ENCODE measurements at regions not wholly inside any gene's neighbourhood (a gene's known extent, or its start where the extent isn't known, plus 50 kb on each side); places are given as distances from the start of the nearest gene placed in this dataset.

DNA sequence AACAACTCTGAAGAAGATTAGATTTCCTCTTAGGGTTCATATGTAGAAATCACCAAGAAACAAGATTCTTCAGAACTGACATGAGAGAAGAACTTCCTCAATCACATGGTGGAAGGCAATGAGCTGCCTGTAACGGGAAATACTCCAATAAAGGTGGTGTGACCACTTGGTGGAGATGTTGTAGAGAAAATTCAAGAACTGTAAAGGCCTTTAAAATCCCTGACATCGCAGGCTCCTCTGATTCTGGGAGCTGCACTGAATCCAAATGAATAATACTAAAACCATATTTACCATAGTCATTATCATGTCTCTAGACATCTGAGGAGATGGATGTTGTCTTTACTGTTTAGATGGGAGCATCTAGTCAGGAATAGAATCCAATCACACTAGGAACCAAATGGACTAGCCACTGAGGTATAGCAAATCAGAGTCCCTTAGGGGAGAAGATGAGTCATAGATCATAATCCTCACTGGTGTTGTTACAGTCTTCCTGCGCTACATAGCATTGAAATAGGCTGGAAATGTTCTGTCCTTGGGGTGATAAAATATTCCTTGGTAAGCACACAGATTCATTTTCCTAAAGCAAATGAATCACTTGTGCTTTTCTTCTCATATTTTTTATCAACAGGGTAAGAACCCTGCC, 321.6 kb upstream of the TENM4 start:
- DNase-seq: peak; percentile 45

DNA sequence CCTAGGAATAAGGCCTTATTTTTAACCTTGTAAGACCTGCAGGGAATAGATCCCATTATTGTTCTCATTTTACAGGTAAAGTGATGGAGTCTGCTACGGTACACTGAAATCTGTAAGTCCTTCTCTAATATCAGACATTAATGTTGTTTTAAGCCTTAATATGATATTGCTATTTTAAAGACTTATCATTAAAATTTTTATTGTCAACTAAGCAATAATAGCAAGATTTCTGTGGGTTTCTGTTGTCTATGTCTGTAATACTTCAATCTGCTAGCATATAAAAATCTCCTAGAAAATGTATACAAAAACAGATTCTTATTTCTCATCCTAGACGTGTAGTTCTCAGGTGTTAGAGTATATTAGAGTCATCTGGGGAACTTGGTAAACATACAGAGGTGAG, 317.5 kb upstream of the TENM4 start:
- DNase-seq: no peak

DNA sequence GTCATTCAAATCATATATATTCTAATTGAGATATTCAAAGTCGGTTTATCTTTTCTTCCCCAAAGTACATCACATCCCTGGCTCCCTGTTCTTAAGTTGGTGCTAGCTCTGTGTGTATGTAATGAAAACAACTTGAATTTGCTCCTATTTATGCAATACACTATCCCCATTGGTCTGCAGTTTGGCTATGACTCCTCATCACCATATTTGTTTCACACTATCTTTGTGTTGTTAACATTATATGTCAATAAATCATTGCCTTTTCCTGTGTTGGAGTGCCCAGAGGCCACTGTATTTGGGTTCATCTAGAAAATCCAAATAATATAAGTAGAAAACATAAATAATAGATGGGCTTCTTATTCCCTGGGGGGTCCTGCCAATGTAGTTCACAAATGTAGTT, 306.6 kb upstream of the TENM4 start:
- no peak for DNase-seq

DNA sequence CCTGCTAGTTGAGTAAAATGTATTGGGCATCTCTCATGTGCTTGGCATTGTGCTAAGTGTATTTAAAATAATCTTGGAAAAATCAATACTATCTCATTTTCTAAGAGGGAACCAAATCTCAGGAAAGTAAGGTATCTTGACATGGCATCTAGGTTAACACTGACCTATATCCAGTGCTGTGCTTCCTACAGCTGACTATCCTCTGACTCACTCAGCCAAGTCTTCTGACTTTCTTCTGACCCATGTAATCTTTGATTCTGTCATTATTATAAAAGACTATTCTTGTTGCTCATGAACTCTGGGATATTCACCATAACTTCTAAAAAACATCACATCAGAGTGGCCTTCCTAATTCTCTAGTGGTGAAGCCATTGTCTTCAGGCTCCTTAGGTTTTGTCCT, 304.1 kb upstream of the TENM4 start:
- DNase-seq: no peak

DNA sequence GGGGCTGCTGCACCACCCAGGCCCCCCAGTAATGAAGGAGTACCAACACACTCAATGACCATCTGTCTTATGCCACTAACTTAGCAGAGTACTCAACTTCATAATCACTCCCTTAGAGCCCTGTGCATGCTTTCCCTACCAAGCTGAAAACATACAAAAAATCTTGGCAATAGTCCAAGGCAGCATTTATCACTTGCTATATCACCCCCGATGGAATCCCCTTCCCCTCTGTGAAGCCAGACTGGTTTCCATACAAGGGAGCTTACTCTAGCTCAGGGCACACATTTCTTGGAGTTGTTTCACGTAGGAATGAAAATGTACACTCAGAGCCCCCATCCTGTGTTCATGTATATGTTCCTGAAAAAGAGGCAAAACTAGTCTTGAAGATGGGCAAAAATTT, 301.3 kb upstream of the TENM4 start:
- DNase-seq: no peak

DNA sequence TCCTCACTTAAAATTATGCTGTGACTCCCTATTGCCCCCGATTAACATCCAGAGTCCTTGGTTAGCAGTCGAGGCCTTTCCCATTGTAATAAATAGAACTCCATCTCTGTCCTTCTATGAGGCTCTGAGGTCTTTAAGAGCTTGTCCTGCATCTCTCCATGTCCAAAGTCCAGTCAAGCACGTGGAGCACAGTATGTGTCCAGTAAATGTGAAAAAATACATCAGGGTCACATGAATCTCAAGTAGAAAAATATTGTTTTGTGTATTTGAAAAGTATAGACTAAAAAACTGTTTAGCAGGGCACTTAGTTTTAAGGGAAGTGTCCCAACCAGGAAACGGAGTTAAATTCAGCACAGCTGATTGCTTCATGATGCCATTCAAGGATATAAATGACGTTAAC, 298.8 kb upstream of the TENM4 start:
- DNase-seq: no peak

DNA sequence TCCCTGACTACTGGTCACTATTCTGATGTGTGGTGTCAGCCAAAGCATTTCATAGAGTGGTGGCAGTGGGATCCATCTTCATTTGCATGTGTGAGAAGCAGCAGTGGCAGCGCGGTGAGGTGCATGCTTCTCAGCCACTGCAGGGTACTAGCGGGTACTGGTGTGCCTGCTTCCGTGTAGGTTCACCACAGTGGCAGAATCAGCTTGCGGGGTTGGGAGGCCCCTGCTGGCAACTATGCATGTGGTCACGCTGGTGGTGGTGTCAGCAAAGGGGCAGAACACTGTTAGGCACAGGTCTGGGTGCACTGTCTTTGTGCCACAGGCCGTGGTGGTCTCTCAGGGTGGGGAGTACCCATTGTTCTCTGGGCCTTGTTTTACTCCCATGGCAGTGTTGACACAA, 286.4 kb upstream of the TENM4 start:
- no peak for DNase-seq

DNA sequence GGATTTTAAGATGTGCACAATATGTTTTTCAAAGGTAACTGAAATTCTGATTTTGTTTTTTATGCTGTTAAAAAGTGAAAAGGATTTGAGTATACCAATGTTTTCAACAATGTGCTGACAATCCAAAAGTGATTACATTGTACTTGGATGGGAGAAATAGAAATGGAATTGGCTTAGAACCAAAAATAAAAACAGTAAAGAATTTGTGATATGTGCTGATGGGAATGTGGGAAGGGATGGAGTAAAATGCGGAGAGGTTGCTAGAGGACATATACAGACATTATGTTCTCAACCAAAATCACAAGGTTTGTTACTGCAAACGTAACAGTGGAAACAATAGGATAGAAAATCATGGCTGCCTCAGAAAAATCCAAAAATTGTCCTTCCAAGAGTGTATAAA, 279.3 kb upstream of the TENM4 start:
- no peak for DNase-seq

DNA sequence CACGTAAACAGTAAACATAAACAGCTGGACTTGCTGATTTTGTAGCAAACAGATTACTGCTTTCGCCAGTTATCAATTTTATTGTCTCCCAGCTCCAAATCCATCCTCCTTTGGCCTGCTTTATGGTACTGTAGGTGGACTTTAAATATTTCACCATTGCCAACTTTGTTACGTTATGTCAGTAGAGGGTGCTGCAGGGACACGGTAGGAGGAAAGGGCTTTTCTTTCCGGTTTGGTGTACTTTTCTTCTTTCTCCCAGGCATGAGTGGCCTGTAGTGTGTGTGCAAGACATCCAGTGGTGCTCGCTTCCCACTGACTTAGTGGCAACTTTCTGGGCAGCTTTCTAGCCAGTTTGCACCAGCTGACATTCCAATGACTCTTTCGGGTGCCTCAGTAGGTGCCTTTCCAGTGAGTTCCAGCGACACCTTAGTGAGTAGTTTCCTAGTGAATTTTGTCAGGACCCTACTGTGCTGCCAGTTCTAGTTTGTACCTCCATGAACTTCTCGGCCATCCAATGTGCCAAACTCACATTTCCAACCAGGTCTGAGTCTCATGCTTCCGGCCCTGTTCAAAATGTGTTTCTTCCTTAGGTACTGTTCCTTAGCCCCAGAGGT, 267.6 kb upstream of the TENM4 start:
- DNase-seq: peak; percentile 47

DNA sequence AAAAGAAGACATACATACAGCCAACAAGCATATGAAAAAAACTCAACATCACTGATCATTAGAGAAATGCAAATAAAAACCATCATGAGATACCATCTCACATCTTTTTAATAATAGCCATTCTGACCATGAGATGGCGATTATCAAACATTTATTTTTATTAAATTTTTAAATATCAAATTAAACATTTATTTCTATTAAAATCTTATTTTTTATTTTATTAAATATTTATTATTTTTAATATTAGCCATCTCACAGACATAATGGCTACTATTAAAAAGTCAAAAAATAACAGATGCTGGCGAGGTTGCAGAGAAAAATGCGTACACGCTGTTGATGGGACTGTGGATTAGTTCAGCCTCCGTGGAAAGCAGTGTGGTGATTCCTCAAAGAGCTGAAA, 264.8 kb upstream of the TENM4 start:
- no peak for DNase-seq

DNA sequence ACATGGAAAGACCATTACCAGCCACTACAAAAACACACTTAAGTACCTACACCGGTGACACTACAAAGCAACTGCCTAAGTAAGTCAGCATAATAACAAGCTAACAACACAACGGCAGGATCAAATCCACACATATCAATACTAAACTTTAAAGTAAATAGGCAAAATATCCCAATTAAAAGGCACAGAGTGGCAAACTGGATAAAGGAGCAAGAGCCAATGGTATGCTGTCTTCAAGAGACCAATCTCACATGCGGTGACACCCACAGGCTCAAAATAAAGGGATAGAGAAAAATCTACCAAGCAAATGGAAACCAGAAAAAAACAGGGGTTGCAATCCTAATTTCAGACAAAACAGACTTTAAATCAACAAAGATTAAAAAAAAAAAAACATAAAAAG, 261.5 kb upstream of the TENM4 start:
- DNase-seq: no peak

DNA sequence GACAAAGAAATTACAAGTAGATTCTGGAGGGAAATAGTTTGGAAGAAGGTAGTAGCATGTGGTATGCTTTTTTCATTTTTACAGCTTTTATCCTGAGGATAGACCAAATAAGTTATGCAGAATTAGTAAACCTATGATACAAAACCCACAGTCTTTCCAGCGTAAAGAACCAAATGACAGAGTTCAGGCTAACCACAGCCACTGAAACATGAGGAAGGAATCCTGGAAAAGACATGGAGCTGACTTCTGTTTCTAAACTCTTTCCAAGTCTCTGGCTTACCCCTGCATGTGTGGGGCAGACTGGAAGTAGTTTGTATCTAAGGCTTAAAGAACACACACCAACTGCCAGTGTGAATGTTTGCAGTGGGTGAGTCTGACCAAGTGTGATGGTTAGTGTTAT, 258.4 kb upstream of the TENM4 start:
- no peak for DNase-seq

DNA sequence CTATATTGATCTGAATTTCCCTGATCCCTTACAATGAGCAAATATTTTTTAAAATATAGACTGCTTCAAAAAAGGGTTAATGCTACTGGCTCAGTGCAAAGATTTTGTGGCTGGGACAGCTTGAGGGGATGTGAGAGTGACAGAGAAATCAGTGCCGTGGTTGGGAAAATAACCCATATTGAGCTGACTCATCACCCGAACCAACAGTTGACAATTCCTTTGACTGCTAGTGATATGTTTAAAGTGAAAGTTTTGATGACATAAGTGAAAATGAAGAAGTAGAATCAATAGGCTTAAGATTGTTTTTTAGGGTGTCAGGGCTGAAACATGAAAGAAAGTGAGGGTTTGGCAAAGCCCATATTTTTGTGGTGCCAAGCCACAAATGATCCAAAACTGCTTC, 257.1 kb upstream of the TENM4 start:
- DNase-seq: peak; percentile 82

DNA sequence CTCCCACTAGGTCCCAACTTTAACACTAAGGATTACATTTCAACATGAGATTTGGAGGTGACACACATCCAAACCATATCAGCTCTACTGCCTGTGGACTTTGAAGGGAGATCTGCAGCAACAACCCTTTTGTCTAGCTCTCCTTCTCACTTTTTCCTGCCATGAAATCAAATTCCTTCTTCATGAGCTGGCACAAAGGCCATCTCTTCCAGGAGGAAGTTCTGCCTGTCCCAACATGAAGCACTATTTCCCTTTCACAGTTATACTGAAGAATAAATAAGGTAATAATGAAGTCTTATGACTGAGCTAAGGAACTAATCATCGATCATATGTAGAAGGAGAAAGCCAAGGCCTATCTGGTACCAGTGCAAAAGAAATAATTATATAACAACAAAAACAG, 253.5 kb upstream of the TENM4 start:
- no peak for DNase-seq

DNA sequence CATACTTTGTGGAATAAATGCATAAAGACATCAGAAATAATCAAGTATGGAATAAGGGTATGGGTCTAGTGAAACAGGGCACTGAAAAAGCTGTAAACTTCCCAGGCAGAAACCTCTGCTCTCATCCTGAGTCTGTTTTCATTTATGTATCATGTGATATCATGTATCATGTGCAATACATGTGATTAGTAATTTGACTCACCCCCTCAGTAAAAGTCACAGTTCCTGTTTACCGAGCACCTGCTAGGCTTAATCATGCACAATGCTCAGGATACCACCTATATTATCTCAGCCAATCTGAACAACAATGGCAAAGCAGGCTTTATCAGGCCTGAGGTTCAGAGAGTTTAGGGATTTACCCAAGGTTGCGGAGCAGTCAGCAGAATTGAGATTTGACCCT, 250.6 kb upstream of the TENM4 start:
- no peak for DNase-seq

DNA sequence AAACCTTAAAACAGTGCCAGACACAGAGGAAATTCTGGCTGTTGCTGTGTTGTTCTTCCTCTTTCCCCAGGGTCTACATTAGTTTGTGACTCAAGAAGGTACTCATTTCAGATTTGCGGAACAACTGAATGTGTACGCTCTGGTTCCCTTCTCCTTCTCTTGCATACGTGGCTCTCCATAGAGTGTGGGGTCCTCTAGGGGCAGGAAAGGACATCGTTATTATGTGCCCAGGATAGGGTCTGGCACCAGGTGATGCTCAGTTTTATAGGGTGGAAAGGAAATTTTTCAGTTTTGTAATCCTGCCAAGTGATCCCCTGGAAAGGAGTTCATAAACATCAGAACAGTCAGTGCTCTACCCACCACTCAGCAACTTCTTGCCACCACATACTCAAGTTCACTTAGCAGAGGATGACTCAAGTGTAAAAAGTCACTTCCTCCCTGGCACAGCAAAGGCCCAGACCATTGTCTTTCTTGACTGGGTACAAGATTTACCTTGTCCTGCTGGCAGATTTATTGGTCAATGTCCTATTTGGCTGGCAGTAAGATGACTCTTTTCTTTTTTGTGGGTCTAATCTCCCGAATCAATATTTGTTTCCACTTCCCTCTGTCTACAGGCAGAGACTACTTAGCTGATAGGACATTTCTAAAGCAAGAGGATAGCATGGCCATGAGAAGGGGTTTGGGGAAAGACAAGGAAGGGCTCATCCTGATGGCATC, 246.0 kb upstream of the TENM4 start:
- peak; percentile 20 for DNase-seq

DNA sequence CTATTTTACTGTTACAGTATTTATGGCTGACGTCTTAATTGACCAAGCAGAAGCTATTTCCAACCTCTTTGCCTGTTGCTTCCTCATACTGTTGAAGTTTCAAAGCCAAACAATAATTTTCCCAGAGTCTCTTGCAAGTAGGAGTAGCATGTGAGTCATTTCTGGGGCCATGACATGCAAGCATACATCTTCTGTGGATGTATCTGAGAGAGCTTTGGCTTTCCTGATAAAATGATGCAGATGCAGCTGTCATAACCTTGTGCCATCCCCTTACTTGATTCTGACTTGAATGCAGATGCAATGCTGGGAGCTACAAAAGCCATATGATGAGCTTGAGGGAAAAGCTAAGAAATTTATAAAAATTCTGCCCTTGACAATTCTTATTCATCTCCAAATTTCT, 243.1 kb upstream of the TENM4 start:
- no peak for DNase-seq

DNA sequence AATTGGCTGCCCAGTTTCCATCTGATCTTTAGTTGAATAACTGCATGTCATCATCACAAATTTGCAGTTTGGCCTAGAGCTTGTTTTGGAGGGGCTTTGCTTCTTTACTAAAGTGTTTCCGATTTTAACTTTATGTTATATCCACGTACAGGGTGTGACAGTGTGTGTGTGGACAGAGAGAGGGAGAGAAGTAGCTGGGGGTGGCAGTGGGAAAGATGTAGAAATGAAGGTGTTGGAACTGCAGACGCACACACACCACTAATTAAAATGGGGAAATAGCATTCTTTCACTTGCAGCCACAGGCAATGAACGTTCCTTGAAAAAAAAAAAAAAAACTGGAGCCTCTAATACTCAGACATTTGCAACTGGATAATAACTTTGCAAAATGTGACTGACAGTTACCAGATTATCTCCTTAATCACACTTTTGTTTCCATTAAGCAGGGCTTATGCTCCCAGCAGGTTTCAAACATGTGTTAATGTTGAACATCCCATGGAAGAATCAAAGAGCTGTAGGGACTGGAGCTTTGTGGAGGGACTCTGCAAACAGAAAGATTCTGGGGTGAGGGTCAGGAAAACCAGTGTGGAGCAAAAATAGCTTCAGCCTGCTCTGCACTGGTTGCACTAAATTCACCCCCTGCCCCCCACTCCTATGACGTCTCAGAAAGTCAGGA, 238.1 kb upstream of the TENM4 start:
- DNase-seq: no peak

DNA sequence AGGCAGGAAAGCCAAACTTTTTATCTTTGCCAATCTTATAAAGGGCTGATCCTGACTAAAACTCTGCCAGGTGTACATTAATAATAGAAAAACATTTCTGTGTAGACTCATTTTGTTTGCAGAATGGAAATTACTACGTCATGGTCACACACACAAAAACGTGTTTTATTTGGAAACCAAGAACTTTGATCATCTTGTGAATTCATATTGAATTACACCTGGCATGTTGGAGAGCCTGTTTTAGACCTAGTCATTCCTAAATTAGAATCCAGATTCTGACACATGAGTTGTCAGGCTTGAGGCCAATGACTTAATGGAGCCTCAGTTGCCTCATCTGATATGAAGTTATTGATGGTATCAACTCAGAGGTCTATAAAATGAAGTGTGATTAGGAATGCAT, 235.6 kb upstream of the TENM4 start:
- DNase-seq: no peak

DNA sequence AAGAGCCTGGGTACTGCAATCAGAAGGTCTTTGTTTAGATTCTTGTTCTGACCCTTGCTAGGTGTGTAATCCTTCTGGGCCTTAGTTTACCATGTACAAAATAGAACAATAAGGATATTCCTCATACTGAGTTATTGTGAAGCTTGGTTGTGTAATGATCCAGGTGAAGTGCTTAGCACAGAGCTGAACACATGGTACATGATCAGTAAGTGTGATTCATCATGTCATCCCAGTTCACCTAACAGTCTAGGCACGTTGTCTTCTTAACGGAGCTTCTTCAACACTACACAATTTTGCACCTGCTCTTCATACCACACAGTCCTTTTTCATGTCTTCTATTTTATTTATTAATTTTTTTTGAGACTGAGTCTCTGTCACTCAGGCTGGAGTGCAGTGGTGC, 234.3 kb upstream of the TENM4 start:
- DNase-seq: no peak

DNA sequence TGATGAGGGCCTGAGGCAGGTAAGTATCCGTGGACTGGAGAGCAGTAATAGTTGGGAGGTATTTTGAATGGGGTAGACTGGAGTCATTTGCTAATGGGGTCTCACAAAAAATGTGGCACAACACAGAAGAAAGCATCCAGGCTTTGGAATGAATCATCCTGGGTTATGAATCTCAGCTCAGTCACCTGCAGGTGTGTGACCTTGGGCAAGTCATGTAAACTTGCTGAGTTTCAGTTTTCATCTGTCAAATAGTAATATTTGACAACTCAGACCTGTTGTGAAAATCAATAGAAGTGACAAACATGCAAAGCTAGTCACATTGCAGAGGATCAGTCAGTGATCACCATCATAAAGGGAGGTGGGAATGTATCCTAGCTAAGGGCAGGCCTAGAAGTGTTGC, 232.0 kb upstream of the TENM4 start:
- DNase-seq: no peak

DNA sequence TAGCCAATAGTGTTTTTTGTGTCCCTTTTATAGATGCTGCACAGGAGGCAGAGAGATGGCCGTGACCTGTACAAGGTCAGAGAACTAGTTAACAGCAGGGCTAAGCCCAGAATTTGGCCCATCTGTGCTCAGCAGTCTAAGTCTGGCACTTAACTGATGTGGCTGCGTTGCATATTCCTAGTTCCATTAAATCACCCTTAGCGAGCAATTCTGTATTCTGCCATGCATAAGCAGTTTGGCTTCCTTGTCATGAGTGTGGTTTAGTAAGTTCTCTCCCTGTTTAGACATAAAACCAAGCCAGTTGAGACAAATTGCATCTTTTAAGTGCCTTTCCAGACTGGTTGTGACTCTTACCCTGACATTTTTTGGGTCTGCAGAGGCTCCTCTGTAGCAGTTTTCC, 230.6 kb upstream of the TENM4 start:
- no peak for DNase-seq

DNA sequence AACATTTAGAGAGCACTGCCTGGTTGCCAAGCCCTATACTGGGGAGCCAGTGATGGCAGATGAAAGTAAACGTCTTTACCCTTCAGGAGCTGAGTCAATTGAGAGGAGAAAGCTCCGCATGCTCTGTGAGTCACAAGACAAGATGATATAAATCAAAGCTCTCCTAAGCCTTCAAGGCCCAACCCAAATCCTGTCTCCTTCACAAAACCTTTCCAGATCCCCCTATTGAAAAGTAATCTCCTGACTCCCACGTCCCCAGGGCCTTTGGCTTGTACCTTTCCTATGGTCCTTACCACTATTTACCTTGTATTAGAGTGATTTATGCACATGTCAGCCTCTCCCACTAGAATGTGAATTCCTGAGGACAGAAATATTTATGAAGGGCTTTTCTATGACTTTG, 230.1 kb upstream of the TENM4 start:
- DNase-seq: no peak

DNA sequence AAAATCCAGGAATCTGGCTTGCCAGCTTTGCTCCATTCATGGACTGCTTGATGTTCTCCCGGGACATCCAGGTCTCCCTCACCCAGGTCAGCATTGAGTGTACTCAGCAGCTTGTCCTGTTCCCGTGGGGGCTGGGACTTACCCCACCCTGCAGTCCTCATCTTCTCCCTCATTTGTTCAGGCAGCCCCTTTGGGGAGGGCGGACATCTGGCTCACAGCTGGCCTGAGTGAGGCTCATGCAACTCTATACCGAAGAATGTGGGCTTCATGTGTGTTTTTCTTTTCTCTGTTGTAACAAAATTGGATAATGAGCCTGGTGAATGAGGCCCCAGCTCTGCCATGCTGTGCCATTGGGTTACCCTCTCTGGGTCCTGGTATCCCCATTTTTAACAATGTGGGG, 227.7 kb upstream of the TENM4 start:
- DNase-seq: no peak
